ENCODE measurements at regions not wholly inside any gene's neighbourhood (a gene's known extent, or its start where the extent isn't known, plus 50 kb on each side); places are given as distances from the start of the nearest gene placed in this dataset.

DNA sequence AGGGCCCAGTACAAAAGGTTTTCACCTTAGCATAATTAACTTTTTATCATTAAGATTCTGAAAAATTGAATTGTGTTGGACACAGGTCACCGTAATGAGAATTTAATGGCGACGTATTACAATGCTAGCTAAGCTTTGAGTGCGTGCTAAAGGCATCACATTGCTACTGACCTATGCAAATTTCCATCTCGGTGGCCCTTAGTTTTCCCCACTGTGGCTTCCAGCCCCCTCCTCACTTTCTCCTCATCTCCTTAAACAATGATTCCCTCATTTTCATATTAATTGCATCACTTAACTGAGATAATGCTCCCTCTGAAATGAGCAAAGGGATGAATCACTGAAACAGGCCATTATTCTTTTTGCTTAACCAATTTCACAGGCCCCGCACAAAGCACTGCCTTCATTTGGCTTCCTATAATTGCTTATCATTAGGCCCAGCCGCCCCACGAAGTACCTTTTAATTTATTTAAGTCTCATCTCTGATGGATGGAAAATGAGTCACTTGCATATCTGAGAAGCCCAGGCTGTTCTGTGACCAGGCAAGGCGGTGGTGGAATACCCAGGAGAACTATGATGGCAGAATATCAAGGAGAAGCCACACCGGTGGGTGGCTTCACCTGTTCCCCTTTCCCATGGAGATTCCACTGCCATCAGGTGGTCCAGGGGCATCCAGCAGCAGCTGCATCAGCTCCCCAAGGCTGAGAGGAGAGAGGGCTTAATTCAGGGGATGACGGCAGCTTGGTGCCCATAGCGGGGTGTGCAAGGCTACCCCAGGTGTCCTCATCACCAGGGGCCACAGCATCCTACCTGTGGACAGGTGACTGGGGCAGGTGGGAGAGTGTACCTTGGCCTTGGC, 223.8 kb upstream of the BOD1L1 start:
- no peak for DNase-seq

DNA sequence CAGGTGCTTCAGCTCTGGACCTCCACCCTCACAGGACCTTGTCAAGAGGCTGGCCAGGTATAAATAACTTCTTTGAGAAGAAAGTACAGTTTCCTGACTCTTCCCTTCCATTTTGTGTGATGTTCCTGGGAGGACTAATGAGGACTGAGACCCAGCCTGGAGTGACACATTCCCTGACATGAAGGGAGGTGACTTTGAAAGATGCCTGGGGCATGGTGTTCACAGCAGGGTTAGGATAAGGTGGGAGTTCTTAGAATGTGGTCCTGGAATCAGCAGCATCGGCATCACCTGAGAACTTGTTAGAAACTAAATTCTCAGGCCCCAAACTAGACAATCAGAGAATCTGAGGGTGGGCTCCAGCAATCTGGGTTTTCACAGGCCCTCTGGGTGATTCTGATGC, 224.9 kb upstream of the BOD1L1 start:
- DNase-seq, result no peak

DNA sequence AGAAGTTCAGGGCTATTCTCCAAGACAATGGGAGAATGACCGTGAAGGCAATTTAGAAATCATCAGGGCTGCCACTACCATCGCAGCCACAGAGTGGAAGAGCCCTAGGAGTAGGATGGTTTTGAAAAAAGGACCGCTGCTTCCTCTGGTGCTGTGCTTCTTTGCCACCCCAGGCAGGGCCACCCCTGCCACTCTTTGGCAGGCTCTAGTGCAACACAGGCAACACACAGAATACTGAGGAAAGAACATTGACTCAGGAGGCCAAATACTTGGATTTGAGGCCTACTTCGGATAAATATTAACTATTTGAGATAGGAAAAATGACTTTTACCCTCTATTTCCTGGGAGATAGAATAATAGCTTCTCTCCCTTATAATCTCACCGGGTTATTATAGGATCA, 228.9 kb upstream of the BOD1L1 start:
- no peak for DNase-seq

DNA sequence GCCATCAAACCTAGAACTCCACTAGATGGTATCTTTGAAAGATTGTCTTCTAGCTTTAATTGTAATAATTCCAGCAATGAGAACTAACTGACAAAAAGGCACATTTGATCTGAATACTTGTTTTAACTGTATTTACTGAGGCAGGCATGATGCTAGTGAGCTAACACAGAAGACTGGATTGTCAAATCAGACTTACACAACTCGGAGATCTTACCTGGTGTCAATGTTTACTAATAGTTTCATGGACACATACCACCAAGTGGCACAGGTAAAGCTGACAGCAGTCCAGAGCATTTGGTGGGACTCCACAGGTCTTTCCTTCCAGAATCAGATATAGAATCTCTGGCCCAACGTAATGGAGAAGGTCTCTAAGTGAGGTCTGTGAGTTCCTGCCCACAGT, 229.9 kb upstream of the BOD1L1 start:
- no peak for DNase-seq

DNA sequence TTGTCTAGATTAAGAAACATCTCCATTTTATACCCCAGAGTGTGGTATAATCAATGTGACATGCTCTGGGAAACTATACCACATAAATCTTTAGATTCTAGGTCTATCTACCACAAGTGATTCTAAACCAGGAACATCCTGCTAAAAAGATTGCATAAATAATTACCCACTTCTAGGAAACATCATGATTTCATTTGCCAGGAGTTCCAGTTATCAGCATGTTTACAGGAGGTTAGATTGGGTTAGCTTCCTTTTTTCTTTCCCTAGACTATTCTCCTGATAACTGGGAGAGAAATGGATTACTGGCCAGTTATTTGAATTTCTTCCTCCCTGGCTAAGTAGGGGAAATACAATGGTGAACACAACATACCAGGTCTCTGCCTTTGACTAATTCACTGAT, 230.3 kb upstream of the BOD1L1 start:
- DNase-seq, result no peak

DNA sequence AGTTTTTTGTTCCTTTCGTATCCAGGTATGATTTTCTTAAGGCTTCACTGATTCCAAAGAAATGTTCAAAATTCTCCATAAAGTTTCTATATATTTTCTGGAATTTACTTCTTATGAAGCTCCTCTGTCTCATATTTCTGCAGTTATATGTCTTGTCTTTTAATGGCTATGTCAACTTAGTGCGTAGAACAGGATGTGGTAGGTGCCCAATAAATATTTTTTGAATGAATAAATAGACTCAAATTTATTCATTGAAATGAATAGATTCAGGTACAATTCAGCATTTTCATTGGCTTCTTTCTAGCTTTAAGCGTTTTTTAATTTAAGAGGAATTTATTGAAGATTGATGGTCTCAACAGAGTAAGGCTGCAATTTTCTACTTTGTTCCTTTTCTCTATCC, 231.9 kb upstream of the BOD1L1 start:
- no peak for DNase-seq

DNA sequence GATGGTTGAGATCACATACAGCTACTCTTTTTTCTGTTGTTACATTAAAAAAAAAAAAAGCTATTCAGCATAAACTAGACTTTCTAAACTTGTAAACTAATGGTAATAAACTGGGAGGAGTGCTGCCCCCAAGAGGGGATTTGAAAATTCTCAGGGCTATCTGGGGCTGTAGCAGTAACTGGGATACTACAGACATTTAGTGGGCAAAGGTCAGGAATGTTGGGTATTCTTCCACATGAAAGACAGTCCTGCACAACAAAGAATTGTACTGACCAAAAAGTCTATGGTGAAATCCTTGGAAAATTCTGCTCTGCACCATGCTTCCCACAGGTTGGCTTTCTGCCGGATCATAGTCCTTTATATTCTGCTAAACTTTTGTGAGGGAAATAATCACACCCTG, 232.6 kb upstream of the BOD1L1 start:
- no peak for DNase-seq

DNA sequence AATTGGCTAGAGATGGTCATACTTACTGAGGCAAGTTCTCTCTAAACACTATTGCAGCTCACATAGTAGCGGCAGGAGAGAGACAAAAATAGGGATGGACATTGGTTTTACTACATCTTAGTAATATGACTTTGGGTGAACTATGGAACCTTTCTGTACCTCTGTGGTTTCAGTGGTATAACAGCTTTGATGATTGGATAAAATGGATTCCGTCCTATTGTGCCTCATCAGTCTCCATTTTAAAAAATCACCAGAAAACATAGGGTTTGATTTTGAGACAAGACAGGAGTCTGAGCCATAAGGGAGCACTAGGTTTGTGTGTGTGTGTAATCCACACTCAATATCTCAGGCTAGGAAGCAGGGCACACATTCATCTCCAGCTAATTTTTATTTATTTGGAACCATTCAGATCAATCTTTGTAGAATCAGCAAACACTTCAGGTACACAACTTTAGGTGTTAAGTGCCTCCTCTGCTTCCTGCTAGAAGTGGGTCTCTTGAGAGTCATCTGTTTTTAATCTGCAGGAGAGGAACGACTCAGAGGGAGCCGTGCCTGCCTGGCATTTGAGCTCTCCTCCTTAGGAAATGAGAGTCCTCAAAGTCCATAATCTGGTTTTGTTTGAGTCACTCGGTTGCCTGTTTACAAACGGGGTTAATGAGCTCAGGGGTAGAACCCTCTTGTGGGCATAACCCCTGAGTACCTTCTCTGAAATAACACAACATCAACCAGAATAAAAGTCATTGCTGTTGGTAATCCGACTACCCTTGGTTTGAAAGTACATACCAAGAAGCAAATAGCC, 238.5 kb upstream of the BOD1L1 start:
- DNase-seq, result no peak

DNA sequence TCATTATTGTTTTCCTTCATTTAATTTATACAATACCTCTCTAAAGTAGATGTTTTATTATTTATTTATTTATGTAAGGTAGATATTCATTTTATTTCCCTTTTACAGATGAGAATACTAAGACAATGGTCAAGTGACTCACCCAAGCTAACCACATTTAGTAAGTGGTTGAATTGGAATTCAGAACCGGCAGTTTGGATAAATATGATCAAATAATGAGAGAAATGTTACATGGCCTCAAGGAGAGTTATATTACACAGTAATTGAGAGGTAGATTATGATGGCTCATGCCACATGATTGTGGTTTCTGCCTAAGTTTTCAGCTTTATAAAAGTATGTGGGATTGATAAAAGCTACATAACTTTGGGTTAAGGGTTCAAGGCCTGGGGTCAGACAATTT, 239.4 kb upstream of the BOD1L1 start:
- DNase-seq, result no peak

DNA sequence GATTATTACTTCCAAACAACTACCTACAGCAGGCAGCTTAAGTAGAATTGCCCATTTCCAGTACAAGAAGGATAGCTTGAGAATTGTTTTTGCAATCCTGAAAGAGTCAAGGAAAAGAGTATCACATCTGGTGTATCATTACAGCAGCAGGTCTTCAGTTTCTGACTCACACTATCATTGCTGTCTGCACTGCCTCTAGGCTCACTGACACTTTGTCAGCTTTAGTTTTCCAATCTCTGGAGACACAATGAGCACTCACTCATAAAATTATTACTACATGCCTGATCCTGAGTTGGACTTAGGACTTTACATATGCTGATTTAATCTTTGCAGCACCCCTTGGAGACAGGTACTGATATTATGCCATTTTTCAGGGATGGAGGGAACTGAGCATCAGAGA, 244.6 kb upstream of the BOD1L1 start:
- no peak for DNase-seq

DNA sequence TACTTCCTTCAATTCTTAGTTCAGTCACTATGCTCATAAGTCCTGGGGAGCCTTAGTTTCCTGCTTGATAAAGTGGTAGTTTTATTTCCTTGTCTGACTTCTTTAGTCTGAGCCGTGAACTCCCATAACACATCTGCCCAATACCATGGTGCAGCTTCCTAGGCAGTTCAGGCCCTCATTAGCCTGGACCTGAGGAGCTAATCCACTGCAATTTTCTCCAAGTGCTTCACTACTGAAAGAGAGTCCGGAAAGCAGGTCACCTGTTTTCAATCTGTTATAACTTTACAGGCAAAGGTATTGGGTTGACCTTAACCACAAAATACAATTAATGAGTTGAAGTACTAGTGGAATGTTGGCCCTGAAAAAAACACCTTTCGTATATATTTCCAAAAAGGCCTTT, 245.4 kb upstream of the BOD1L1 start:
- no peak for DNase-seq

DNA sequence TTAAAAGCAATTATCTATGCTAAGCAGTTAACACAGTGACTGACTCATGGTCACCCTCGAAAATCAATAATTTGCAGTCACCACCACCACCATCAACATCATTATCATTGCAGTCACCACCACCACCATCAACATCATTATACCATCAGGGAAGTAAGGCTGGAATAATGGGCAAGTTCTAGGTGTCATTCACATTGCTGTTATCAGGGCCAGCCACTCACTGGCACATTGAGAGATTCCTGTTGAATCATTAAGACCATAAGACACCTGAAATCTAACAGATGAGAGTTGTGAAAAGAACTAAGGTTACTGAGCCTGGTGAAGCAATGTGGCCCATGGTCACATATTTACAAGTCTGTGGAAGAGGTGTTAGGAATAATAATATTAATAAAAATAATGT, 247.7 kb upstream of the BOD1L1 start:
- no peak for DNase-seq

DNA sequence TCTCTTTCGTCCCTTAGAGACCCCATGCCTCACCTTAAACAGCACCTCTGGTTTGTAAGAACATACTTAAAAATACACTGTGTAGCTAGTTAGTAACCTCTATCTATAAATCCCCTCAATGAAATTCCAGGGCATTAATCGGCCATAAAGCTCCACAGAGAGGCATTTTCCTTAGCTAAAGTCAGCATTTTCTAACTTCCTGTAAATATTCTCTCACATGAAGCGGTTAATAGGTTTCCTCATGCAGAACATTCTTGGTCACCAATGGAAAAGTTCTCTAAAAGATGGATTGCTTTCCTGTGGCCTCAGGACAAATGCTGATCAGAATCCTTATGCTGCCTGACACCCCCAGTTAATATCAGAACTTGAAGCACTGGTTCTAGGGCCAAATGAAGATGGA, 248.6 kb upstream of the BOD1L1 start:
- DNase-seq, result no peak

DNA sequence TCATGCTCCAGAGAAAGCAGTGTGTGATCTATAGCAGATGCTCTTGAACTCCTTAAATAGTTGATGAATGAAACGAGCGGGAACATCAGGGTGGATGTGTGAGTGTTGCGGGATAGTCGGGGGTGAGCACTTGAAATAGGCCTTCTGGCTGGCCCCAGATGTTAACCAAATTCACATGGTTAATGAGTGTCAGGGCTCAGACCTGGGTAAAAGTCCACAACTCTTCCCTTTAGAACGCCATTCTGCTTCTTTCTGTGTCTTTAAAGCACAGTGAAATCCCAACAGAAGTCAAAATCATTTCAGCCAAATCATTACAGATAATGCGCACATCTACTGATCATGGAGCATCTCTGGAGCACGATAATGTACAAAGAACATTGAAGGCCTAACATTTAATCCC, 249.4 kb upstream of the BOD1L1 start:
- DNase-seq, result no peak

DNA sequence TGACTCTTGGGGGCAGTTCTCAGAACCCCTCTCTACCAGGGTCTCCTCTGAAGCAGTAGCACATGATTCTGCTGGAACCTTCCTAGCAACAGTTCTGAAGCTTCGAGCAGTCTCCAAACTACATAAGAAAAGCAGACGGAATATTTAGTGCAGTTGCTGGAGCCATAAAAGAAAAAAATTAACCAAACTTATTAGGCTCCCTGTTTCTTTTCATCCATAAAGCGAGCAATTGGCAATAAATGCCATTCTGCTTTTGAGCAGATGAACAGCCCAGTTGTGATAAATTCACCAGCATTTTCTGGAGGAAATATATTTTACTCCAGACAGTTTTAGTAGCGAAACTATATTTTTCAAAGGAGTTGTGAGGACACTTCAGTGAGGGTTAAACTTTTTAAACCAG, 250.1 kb upstream of the BOD1L1 start:
- no peak for DNase-seq

DNA sequence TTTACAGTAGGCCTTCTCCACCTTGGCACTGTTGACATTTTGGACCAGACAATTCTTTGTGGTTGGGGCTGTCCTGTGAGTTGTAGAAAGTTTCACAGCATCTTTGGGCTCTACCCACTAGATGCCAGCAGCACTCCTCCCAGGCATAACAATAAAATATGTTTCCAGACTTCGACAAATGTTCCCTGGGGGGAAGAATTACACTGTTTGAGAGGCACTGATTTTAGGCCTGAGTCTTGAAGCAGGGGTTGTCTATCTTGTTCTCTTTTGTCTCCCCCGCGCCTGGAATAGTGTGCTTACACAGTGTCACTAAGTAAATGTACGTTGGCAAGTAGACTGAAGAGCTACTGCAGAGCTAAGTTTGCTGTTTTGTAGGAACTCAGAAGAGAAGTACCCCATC, 254.4 kb upstream of the BOD1L1 start:
- DNase-seq, result no peak

DNA sequence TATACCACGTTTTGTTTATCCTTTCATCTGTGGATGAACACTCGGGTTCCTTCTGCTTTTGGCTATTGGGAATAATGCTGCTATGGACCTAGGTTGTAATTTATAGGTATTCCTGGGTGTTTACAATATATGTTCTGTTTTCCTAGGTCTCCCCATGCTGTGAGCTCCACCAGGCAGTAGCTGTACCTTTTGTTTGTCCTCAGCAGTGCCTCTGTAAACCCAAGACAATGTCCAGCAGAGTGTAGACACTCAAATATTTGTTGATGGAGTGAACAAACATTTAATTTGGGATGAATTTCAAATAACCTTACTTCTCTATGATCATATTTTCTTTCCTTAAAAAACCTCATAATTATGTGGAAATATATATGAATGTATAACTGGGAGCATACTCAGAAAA, 259.5 kb upstream of the BOD1L1 start:
- DNase-seq, result no peak

DNA sequence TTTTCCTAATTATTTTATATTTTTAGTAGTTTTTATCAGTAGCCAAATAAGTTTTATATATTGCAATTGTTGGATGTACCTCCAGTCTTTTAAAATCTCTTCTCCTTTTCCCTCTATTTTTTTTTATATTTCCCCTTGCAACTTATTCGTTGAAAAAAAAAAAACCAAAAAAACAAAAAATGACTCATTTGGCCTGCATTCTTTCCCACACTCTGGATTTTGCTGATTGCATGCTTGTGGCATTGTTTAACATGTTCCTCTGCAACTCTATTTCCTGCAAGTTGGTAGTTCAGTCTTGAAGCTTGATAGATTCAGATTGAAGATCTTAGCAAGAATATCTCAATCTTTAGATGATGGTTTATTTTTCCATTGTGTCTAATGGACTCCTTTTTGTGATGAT, 260.6 kb upstream of the BOD1L1 start:
- no peak for DNase-seq

DNA sequence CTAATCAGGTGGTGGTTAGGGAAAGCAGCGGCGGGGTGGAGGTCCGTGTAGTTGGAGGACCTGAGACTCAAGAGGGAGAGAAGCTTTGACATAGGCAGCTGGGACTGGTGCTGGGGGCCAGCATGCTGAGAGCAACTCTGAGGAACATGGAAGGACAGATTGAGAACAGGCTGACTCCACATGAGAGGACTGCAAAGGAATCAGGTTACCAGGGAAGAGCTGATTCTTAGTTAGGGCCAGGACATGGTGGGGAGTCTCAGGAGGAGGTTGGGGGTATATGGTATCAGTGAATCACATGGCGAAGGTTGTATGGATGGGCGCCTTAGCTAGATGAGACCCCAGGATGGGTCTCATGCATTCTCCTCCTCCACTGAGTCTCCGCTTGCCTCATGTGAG, 264.0 kb upstream of the BOD1L1 start:
- DNase-seq, result no peak

DNA sequence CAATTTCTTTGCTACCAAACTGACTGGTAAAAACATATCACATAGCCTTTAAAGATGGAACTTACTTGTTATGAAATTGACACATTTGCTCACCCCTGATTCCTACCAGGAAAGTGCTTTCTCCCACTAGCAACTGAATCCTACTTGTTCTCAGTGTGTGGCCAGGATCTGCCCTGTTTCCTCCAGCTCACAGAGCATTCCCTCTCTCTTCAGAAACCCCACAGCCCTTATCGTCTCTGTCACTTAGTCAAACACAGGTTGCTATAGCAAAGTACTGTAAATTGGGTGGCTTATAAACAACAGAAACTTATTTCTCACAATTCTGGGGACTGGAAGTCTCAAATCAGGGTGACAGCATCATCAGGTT, 265.2 kb upstream of the BOD1L1 start:
- no peak for DNase-seq

DNA sequence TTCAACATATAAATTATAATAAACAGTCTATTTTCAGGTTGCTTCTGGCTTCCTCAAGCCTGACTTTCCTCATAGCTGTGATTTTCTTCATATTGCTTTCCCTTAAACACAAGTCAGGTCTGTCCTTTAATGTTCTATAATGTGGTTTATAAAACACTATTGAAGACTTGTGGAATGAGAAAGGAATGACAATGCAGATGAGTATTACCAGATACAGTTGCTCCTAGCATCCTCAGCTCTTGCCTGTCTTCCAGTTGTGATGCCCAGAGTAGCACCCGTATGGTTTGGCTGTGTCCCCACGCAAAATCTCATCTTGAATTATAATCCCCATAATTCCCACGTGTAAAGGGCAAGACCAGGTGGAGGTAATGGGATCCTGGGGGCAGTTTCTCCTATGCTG, 265.7 kb upstream of the BOD1L1 start:
- DNase-seq, result no peak

DNA sequence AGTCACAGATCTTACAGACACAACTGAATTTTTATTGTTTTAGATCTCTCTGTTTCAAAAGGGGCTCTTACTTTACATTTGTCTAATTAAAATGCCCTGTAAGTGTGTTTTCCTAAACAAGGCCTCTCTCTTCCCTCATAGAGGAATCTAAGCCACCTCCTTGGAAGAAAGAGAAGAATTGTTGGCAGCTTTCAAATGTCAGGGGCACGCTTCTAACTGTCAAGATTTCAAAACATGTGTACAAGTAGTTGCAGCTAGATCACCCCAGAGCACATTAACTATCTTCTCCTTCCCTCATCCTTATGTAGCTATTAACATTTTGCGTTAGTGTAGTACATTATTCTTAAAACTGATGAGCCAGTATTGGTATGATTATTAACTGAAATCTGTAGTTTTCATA, 266.5 kb upstream of the BOD1L1 start:
- DNase-seq, result no peak

DNA sequence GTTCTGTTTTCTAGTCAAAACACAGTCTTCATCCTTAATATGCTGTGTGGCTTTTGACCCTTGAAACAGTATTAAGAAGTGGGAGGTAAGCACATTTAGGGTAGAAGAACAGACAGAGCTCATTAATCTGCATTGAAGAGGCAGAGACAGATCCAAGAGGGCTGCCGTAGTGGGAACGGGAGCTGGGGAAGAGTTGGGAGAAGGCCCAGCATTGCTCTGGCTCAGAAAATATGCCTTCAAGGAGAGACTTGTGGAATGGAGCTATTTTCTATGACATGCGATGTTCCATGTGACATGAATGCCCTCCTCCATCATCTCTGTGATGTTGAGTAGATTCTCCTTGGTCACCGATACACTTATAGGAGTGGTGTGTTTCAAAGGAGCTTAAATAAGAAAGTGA, 273.3 kb upstream of the BOD1L1 start:
- no peak for DNase-seq

DNA sequence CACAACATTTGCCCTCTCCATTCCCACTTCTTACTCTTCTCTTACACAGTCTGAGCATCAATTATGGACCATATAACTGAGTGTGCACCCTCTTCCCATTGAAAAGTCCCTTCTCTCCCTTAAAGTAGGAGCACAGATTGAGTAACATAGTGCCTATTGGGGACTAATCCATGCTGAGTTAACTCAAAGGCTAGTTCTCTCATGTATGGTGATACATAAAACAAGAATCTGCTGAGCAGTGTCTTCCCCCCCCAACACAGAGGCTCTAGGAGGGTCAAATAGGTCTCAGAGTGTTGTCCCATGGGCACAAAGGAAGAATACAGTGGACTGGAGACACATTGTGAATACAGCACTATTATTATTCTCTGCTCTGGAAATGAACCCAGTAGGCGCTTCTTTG, 274.6 kb upstream of the BOD1L1 start:
- DNase-seq, result no peak

DNA sequence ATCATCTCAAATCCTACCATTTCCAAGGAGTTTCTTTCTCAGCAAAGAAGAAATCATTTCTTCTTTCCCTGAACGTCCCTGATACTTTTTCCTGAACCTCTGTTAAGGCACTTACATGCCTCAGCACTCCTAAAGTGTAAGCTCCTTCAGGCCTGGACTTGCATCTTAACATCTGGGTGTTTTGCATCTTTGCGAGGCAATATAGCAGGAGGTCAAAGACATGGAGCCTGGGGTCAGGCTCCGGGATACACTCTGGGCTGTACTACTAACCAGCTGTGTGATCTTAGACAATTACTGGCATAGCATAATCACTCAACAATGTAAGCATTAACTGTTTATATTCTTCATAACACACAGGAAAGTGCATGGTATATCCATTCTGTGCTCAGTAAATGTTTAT, 275.5 kb upstream of the BOD1L1 start:
- no peak for DNase-seq

Data from NCI-H1092 (cell line).